Right lobe of liver (tissue), 4 donors: ENCODE measurements at regions not wholly inside any gene's neighbourhood (a gene's known extent, or its start where the extent isn't known, plus 50 kb on each side); places are given as distances from the start of the nearest gene placed in this dataset.

Experiments used
- POLR2A ChIP-seq: fragments of 450-650 bp; IDR thresholded peaks from one replicate; pipeline ENCODE4 v1.6.1; 2017; ENCODE audit warnings: antibody characterized with exemption, mild to moderate bottlenecking
- TF ChIP-seq, protein P1 (sequence below), 4 donors: fragments of 200-600 bp in 3 of 4; fragments of 450-650 bp in 1 of 4; IDR thresholded peaks; one replicate each; pipeline versions ENCODE4 v1.5.1 to v1.8.0; 2016 to 2022; ENCODE audit warnings: antibody characterized with exemption in 4 of 4, mild to moderate bottlenecking in 2 of 4
- donor health status: DM: no; HTN: no; CAD: no.
- donor health status: DM: no; HTN: no; CAD: no.
- donor health status: DM: no; HTN: yes; CAD: no.

DNA sequence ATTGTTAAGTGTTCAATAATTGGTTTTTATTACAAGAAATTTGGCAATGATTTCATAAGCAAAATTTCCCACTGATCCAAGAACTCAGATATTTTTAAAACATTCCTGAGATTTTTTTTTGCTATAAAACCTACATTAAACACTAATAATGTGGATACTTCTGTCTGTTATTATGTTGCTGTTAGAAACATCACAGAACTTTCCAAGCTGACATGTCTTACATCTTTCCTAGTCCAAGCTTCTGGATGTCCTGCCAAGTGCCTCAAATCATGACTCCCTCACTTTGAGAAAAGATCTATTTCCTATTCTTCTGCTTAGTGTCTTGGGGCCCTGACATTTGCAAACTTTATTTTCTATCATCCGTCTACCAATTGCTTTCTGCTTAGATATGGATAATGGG is 110.8 kb downstream of the RFPL4B start:
- TF ChIP-seq, protein P1, sequence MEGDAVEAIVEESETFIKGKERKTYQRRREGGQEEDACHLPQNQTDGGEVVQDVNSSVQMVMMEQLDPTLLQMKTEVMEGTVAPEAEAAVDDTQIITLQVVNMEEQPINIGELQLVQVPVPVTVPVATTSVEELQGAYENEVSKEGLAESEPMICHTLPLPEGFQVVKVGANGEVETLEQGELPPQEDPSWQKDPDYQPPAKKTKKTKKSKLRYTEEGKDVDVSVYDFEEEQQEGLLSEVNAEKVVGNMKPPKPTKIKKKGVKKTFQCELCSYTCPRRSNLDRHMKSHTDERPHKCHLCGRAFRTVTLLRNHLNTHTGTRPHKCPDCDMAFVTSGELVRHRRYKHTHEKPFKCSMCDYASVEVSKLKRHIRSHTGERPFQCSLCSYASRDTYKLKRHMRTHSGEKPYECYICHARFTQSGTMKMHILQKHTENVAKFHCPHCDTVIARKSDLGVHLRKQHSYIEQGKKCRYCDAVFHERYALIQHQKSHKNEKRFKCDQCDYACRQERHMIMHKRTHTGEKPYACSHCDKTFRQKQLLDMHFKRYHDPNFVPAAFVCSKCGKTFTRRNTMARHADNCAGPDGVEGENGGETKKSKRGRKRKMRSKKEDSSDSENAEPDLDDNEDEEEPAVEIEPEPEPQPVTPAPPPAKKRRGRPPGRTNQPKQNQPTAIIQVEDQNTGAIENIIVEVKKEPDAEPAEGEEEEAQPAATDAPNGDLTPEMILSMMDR (IDR thresholded peaks at IDR 0.05) = no peak
- TF ChIP-seq POLR2A = no peak
